Esophagus muscularis mucosa (tissue), 4 donors: ENCODE measurements at regions not wholly inside any gene's neighbourhood (a gene's known extent, or its start where the extent isn't known, plus 50 kb on each side); places are given as distances from the start of the nearest gene placed in this dataset.
"Not testable (repeated sequence)": the region's sequence is repeated elsewhere in the genome, so short reads cannot be mapped to it uniquely, and the experiment has no call there.

Source experiments
- DNase-seq: peaks from one replicate; pipeline ENCODE4 v3.0.0-alpha.2; 2017; ENCODE audit errors: extremely low spot score
- H3K27ac ChIP-seq, 4 donors: fragments of 200-600 bp; sonication (generic); replicated peaks in 1 of 4; 1 replicate in 3 of 4; 2 replicates in 1 of 4; pipeline ENCODE4 v1.5.1; 2016 to 2019; ENCODE audit warnings: mild to moderate bottlenecking in 1 of 4
- H3K27me3 ChIP-seq, 4 donors: fragments of 200-600 bp; sonication (generic); one replicate each; pipeline versions ENCODE4 v1.5.1 to v1.6.0; 2016 to 2019
- H3K36me3 ChIP-seq, 4 donors: fragments of 200-600 bp; sonication (generic); one replicate each; pipeline ENCODE4 v1.5.1; 2016 to 2019
- H3K4me1 ChIP-seq, 4 donors: fragments of 200-600 bp; sonication (generic); one replicate each; pipeline ENCODE4 v1.5.1; 2016 to 2019
- H3K4me3 ChIP-seq, 4 donors: fragments of 200-600 bp; sonication (generic); 1 replicate in 2 of 4; 2 replicates in 2 of 4; pipeline ENCODE4 v1.5.1; 2016 to 2019; ENCODE audit warnings: mild to moderate bottlenecking in 4 of 4, moderate library complexity in 1 of 4
- H3K9me3 ChIP-seq, 4 donors: fragments of 200-600 bp; sonication (generic); 1 replicate in 3 of 4; 2 replicates in 1 of 4; pipeline ENCODE4 v1.5.1; 2016 to 2019
- CTCF ChIP-seq, 3 experiments: fragments of 200-600 bp in 2 of 3; fragments of 450-650 bp in 1 of 3; sonication (generic) in 2 of 3; IDR thresholded peaks; one replicate each; pipeline ENCODE4 v1.5.1; 2017 to 2019; ENCODE audit warnings: antibody characterized with exemption in 3 of 3, mild to moderate bottlenecking in 2 of 3, moderate library complexity in 1 of 3
- EP300 ChIP-seq: sonication (generic); formaldehyde crosslinking; IDR thresholded peaks from one replicate; pipeline ENCODE4 v1.6.1; 2017; ENCODE audit warnings: antibody characterized with exemption
- POLR2A ChIP-seq: fragments of 450-650 bp; IDR thresholded peaks from one replicate; pipeline ENCODE4 v1.6.1; 2017; ENCODE audit warnings: antibody characterized with exemption, moderate library complexity, mild to moderate bottlenecking, low read depth
- POLR2AphosphoS5 ChIP-seq, 2 donors: sonication (generic); formaldehyde crosslinking; IDR thresholded peaks; one replicate each; pipeline ENCODE4 v1.6.1; 2017; ENCODE audit warnings: antibody characterized with exemption in 2 of 2
- WGBS: methylation state at CpG from one replicate; pipeline ENCODE4 v1.1.5; 2018; 5-methylcytosine and 5-hydroxymethylcytosine counted together
- intact Hi-C: fragments of 100-400 bp; cut with DNase I; formaldehyde crosslinking; loops from one replicate; pipeline ENCODE4 v1.15.1; 2023

GRCh38 chr11:28793282-28793738 is 685.1 kb downstream of the METTL15 start:
- intact Hi-C loops: no loop called here
- no peak overlapping the region for H3K4me3 ChIP-seq
- H3K36me3 ChIP-seq: no peaks in the 10 kb centered on the region
- H3K9me3 ChIP-seq: peaks cover 0 to 5% (median 0%) of the 10 kb centered on the region in 4 donors
- no peak for DNase-seq
- 81% methylated on average over 8 of the region's 8 CpGs for WGBS
- no peak for TF ChIP-seq POLR2AphosphoS5 (IDR thresholded peaks at IDR 0.05)
- no peak for TF ChIP-seq POLR2A
- no peak for TF ChIP-seq CTCF (IDR thresholded peaks at IDR 0.05)
- no peak for TF ChIP-seq EP300
- H3K27me3 ChIP-seq: no peaks in the 10 kb centered on the region
- no peaks in the 10 kb centered on the region for H3K4me1 ChIP-seq
- no peak overlapping the region for H3K27ac ChIP-seq

GRCh38 chr11:28792856-28793255 is 684.7 kb downstream of the METTL15 start:
- WGBS: 67% methylated on average over 1 of the region's 2 CpGs

DNA sequence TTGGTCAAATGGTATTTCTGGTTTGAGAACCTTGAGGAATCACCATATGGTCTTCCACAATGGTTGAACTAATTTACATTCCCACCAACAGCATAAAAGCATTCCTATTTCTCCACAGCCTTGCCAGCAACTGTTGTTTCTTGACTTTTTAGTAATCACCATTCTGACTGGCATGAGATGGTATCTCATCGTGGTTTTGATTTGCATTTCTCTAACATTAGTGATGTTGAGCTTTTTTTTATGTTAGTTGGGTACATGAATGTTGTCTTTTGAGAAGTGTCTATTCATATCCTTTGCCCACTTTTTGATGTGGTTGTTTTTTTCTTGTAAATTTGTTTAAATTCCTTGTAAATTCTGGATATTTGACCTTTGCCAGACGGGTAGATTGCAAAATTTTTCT is 679.7 kb downstream of the METTL15 start:
- H3K4me3 ChIP-seq, H3K27ac ChIP-seq, H3K36me3 ChIP-seq, H3K4me1 ChIP-seq, H3K9me3 ChIP-seq, DNase-seq, intact Hi-C loops, H3K27me3 ChIP-seq: not testable (repeated sequence)
- WGBS: 76% methylated on average over 2 of the region's 2 CpGs

More at GRCh38 chr11:28792856-28793255, 684.7 kb downstream of the METTL15 start:
- H3K27ac ChIP-seq: no peak overlapping the region
- DNase-seq: no peak
- intact Hi-C loops: no loop called here
- no peak for TF ChIP-seq CTCF (IDR thresholded peaks at IDR 0.05)
- no peak for TF ChIP-seq POLR2AphosphoS5 (IDR thresholded peaks at IDR 0.05)
- TF ChIP-seq EP300: no peak
- TF ChIP-seq POLR2A: no peak
- no peaks in the 10 kb centered on the region for H3K36me3 ChIP-seq
- H3K4me1 ChIP-seq: no peaks in the 10 kb centered on the region
- no peaks in the 10 kb centered on the region for H3K27me3 ChIP-seq
- peaks cover 0 to 5% (median 0%) of the 10 kb centered on the region in 4 donors for H3K9me3 ChIP-seq
- H3K4me3 ChIP-seq: no peak overlapping the region

- H3K4me1 ChIP-seq: no peaks in the 10 kb centered on the region
- peaks cover 0 to 25% (median 14%) of the 10 kb centered on the region in 4 donors for H3K9me3 ChIP-seq
- intact Hi-C loops: no loop called here
- no peak overlapping the region for H3K27ac ChIP-seq
- no peaks in the 10 kb centered on the region for H3K36me3 ChIP-seq
- WGBS: 82% methylated on average over 6 of the region's 6 CpGs
- DNase-seq: no peak
- no peaks in the 10 kb centered on the region for H3K27me3 ChIP-seq
- TF ChIP-seq POLR2AphosphoS5 (IDR thresholded peaks at IDR 0.05) (no peak), EP300 (no peak), POLR2A (no peak), CTCF (IDR thresholded peaks at IDR 0.05) (no peak)
- no peak overlapping the region for H3K4me3 ChIP-seq
Observed at GRCh38 chr11:28777126-28777525, 668.9 kb downstream of the METTL15 start.

GRCh38 chr11:28773606-28774005 is 665.4 kb downstream of the METTL15 start:
- Histone ChIP-seq H3K27ac (no peak overlapping the region), H3K4me3 (no peak overlapping the region), H3K4me1 (no peaks in the 10 kb centered on the region), H3K27me3 (no peaks in the 10 kb centered on the region), H3K9me3 (peaks cover 0 to 19% (median 11%) of the 10 kb centered on the region in 4 donors), H3K36me3 (no peaks in the 10 kb centered on the region)
- intact Hi-C loops: no loop called here
- DNase-seq: no peak
- 100% methylated on average over 1 of the region's 1 CpG for WGBS
- TF ChIP-seq EP300 (no peak), POLR2A (no peak), POLR2AphosphoS5 (IDR thresholded peaks at IDR 0.05) (no peak), CTCF (IDR thresholded peaks at IDR 0.05) (no peak)
